Upper lobe of right lung (tissue), 1 donor: ENCODE measurements at regions not wholly inside any gene's neighbourhood (a gene's known extent, or its start where the extent isn't known, plus 50 kb on each side); places are given as distances from the start of the nearest gene placed in this dataset.

ENCODE experiments used
- ATAC-seq: fragments of 200-7000 bp; cut with Tn5 transposase; one replicate; pipeline ENCODE4 v1.9.1; 2020; ENCODE audit warnings: mild to moderate bottlenecking, moderate library complexity
- DNase-seq: peaks from one replicate; pipeline ENCODE4 v3.0.0-alpha.2; 2020
- H3K27ac ChIP-seq: fragments of 200-600 bp; one replicate; pipeline ENCODE4 v1.8.0; 2022
- H3K27me3 ChIP-seq: fragments of 200-600 bp; one replicate; pipeline ENCODE4 v1.8.0; 2022; ENCODE audit warnings: mild to moderate bottlenecking
- H3K36me3 ChIP-seq: fragments of 200-600 bp; one replicate; pipeline ENCODE4 v1.8.0; 2022
- H3K4me1 ChIP-seq: fragments of 200-600 bp; one replicate; pipeline ENCODE4 v1.8.0; 2022
- H3K4me3 ChIP-seq: fragments of 200-600 bp; one replicate; pipeline ENCODE4 v1.8.0; 2022; ENCODE audit warnings: mild to moderate bottlenecking
- H3K9me3 ChIP-seq: fragments of 200-600 bp; one replicate; pipeline ENCODE4 v1.8.0; 2022
- CTCF ChIP-seq: fragments of 200-600 bp; IDR thresholded peaks from one replicate; pipeline ENCODE4 v1.8.0; 2022; ENCODE audit warnings: antibody characterized with exemption
- intact Hi-C: fragments of 100-400 bp; cut with DNase I; formaldehyde crosslinking; loops from one replicate; pipeline ENCODE4 v1.11.0; 2022
- donor health status: DM: no; HTN: yes; CAD: no; lungs with severe emphysema.

GRCh38 chr20:4427940-4428586, 179.0 kb upstream of the ADRA1D start:
- Histone ChIP-seq H3K4me3 (no peak overlapping the region), H3K27me3 (peaks cover 8% of the 10 kb centered on the region), H3K36me3 (no peaks in the 10 kb centered on the region), H3K27ac (no peak overlapping the region), H3K4me1 (no peaks in the 10 kb centered on the region), H3K9me3 (no peaks in the 10 kb centered on the region)
- ATAC-seq = peak; percentile 54
- intact Hi-C loops = no loop called here
- no peak for DNase-seq
- TF ChIP-seq CTCF = no peak

GRCh38 chr20:4418141-4418540, 169.1 kb upstream of the ADRA1D start:
- ATAC-seq = no peak
- no peak overlapping the region for H3K27ac ChIP-seq
- DNase-seq = no peak
- TF ChIP-seq CTCF = no peak
- peaks cover 3% of the 10 kb centered on the region for H3K4me1 ChIP-seq
- intact Hi-C loops = no loop called here
- H3K36me3 ChIP-seq = no peaks in the 10 kb centered on the region
- no peaks in the 10 kb centered on the region for H3K9me3 ChIP-seq
- no peak overlapping the region for H3K4me3 ChIP-seq
- no peaks in the 10 kb centered on the region for H3K27me3 ChIP-seq

- Histone ChIP-seq H3K9me3 (no peaks in the 10 kb centered on the region), H3K4me1 (peaks cover 3% of the 10 kb centered on the region), H3K36me3 (no peaks in the 10 kb centered on the region), H3K4me3 (no peak overlapping the region), H3K27ac (no peak overlapping the region), H3K27me3 (no peaks in the 10 kb centered on the region)
- intact Hi-C loops = no loop called here
- ATAC-seq = no peak
- DNase-seq = no peak
- no peak for TF ChIP-seq CTCF
Measured at GRCh38 chr20:4415281-4415680, 166.2 kb upstream of the ADRA1D start.

- H3K36me3 ChIP-seq = no peaks in the 10 kb centered on the region
- no peak overlapping the region for H3K27ac ChIP-seq
- H3K27me3 ChIP-seq = no peaks in the 10 kb centered on the region
- intact Hi-C loops = no loop called here
- no peak for TF ChIP-seq CTCF
- DNase-seq = no peak
- H3K4me3 ChIP-seq = no peak overlapping the region
- peak; percentile 57 for ATAC-seq
- H3K9me3 ChIP-seq = no peaks in the 10 kb centered on the region
- H3K4me1 ChIP-seq = peaks cover 3% of the 10 kb centered on the region
Measured at GRCh38 chr20:4413314-4414049, 164.4 kb upstream of the ADRA1D start.

GRCh38 chr20:4412216-4412615, 163.1 kb upstream of the ADRA1D start:
- no peak for TF ChIP-seq CTCF
- intact Hi-C loops = no loop called here
- no peak for DNase-seq

More at GRCh38 chr20:4412216-4412615, 163.1 kb upstream of the ADRA1D start:
- H3K27me3 ChIP-seq = no peaks in the 10 kb centered on the region
- no peak for ATAC-seq
- no peak overlapping the region for H3K4me3 ChIP-seq
- H3K27ac ChIP-seq = no peak overlapping the region
- no peaks in the 10 kb centered on the region for H3K9me3 ChIP-seq
- no peaks in the 10 kb centered on the region for H3K36me3 ChIP-seq
- peaks cover 3% of the 10 kb centered on the region for H3K4me1 ChIP-seq
